ENCODE measurements at regions not wholly inside any gene's neighbourhood (a gene's known extent, or its start where the extent isn't known, plus 50 kb on each side); places are given as distances from the start of the nearest gene placed in this dataset.
"Not testable (repeated sequence)": the region's sequence is repeated elsewhere in the genome, so short reads cannot be mapped to it uniquely, and the experiment has no call there.

- not testable (repeated sequence) for TF ChIP-seq CTCF (conservative IDR thresholded peaks at IDR 0.05; ENCODE audit: low read depth, low read length); EZH2phosphoT487 (IDR thresholded peaks at IDR 0.05; ENCODE audit: borderline replicate concordance, low read length); EZH2 (IDR thresholded peaks at IDR 0.05; ENCODE audit: low read length, unreplicated experiment)
Measured at GRCh38 chr9:42697146-42697545, 513.7 kb downstream of the SPATA31A6 start.
